Activated CD8-positive, alpha-beta T cell treated with anti-CD3 and anti-CD28 coated beads, Interleukin-2, amount 10 ng/mL, durations not matched to agents 7 days and 5 days (primary cell): ENCODE measurements at regions not wholly inside any gene's neighbourhood (a gene's known extent, or its start where the extent isn't known, plus 50 kb on each side); places are given as distances from the start of the nearest gene placed in this dataset.

Experiments used
- ATAC-seq: fragments of 150-1000 bp; cut with Tn5 transposase; one replicate; pipeline ENCODE4 v1.10.0; 2021; ENCODE audit warnings: moderate library complexity
- CTCF ChIA-PET: fragments of 350-600 bp; sonication (Branson Sonifier 250); formaldehyde crosslinking; loops from one replicate; lab custom pipeline; 2021; ENCODE audit warnings: antibody characterized with exemption; lab: Charles Lee
- POLR2A ChIA-PET: fragments of 350-600 bp; sonication (Branson Sonifier 250); formaldehyde crosslinking; loops from one replicate; lab custom pipeline; 2021; ENCODE audit warnings: antibody characterized with exemption; lab: Charles Lee
- DNase-seq: peaks from one replicate; pipeline ENCODE4 v3.0.0-alpha.2; 2020
- H3K27ac Mint-ChIP-seq: one replicate; pipeline ENCODE4 v1.8.0; 2021; ENCODE audit warnings: mild to moderate bottlenecking, mixed read lengths
- H3K27me3 Mint-ChIP-seq: one replicate; pipeline ENCODE4 v1.8.0; 2021; ENCODE audit warnings: low read depth, mixed read lengths
- H3K36me3 Mint-ChIP-seq: one replicate; pipeline ENCODE4 v1.8.0; 2021; ENCODE audit warnings: low read depth, mixed read lengths
- H3K4me1 Mint-ChIP-seq: one replicate; pipeline ENCODE4 v1.8.0; 2021; ENCODE audit warnings: low read depth, mixed read lengths
- H3K4me3 Mint-ChIP-seq: one replicate; pipeline ENCODE4 v1.8.0; 2021; ENCODE audit warnings: mild to moderate bottlenecking, mixed read lengths
- H3K9me3 Mint-ChIP-seq: one replicate; pipeline ENCODE4 v1.8.0; 2022; ENCODE audit warnings: mixed read lengths; ENCODE audit not compliant: insufficient read depth

DNA sequence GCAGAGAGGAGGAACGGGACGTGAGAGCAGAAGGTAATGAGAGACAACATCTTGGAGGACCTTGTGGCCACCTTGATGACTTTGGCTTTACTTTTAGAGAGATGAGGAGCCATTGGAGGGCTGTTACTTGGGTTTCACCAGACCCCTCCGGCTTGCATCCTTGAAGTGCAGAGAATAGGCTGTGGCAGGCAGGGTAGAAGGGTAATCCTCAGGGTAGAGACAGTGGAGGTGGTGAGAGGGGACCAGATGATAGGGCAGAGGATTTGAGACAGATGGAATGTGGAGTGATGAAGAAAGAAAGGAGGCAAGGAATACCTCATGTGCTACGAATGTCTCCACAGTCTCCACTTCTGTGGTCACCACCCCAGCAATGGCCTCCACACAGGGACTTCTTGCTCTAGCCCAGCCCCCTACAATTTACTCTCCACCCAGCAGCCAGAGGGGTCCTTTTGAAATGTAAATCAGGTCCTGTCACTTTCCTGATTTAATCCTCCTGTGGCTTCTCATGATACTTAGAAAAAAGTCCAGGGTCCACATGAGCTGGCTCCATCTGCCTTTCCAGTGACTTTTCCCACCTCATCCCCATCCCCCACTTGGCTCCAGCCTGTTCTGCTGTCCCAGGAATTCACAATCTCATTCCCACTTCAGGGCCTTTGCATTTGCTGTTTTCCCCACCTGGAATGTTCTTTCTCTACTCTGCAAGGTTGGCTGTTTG lies 115.0 kb downstream of the PJA1 start:
- H3K27me3 Mint-ChIP-seq: no peaks in the 10 kb centered on the region
- ChIA-PET CTCF (no interaction called here), POLR2A (no interaction called here)
- H3K9me3 Mint-ChIP-seq: no peaks in the 10 kb centered on the region
- DNase-seq (no peak), ATAC-seq (no peak)
- H3K27ac Mint-ChIP-seq: no peak overlapping the region
- no peak overlapping the region for H3K4me3 Mint-ChIP-seq
- H3K4me1 Mint-ChIP-seq: no peaks in the 10 kb centered on the region
- H3K36me3 Mint-ChIP-seq: no peaks in the 10 kb centered on the region

DNA sequence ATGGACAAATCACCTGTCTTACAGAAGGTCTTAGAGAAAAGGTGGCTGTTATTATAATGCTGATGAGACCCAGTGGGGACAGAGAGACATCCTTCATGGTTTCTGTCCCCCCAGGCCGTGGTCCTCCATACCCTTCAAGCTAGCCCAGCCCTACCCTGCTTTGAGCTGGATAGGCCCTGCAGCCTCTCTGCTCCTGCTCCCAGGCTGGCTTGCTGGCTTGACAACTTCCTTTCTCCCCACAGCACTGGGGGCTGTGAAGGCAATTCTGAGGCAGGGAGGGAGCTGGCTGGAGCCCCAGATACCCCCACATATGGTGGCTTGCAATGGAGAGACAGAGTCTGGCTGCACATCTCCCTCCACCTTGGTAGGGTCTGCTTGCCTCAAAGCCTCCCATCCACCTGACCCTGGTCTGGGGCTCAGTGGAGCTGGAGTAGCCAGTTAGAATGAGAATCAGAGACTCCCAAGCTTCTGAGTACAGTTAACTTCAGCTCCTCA lies 118.2 kb downstream of the PJA1 start:
- ChIA-PET CTCF (no interaction called here), POLR2A (no interaction called here)
- H3K4me1 Mint-ChIP-seq: no peaks in the 10 kb centered on the region
- no peak for ATAC-seq
- H3K27me3 Mint-ChIP-seq: no peaks in the 10 kb centered on the region
- H3K27ac Mint-ChIP-seq: no peak overlapping the region
- no peaks in the 10 kb centered on the region for H3K36me3 Mint-ChIP-seq
- no peaks in the 10 kb centered on the region for H3K9me3 Mint-ChIP-seq
- no peak overlapping the region for H3K4me3 Mint-ChIP-seq
- DNase-seq: no peak

DNA sequence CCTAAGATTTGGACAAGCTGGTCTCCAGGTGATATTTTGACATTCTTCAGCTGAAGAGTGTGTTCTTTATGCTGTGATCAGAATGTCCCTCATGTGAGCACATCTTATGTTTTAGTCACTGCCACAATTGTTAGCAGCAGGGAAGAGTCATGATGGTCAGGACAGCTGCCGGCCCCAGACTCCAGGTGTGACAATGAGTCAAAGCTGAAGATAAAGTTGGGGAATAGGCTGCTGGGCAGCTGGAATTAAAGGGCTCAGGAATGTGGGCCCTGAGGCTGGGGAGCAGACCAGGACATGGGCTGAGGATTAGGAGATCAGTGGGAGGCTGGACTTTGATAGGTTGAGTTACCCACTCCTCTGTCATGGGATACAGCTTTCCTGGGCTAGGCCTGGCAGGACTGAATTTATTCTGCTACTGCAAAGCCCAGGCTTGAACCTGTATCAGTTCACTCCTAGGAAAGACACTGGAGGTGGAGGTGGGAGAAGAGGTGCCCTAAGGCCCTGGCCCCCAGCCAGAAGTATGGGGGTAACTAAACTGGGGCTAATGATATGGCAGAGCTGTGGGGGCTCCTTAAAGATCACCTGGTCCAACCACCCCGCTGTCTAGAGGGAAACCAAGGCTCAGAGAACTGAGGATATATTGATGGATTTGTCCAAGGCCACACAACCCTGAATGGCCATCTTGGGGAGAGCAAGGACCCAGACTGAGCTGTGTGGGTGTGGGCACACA lies 119.5 kb downstream of the PJA1 start:
- no peaks in the 10 kb centered on the region for H3K36me3 Mint-ChIP-seq
- POLR2A ChIA-PET: no interaction called here
- H3K4me3 Mint-ChIP-seq: no peak overlapping the region
- no peak for ATAC-seq
- no peak for DNase-seq
- H3K9me3 Mint-ChIP-seq: no peaks in the 10 kb centered on the region
- H3K27me3 Mint-ChIP-seq: no peaks in the 10 kb centered on the region
- CTCF ChIA-PET: interaction anchor here (1.3 kb wide), 1 partner anchor 218 kb away, joined by 3 read pairs; no protein-coding TSS in a partner anchor
- no peak overlapping the region for H3K27ac Mint-ChIP-seq
- no peaks in the 10 kb centered on the region for H3K4me1 Mint-ChIP-seq

DNA sequence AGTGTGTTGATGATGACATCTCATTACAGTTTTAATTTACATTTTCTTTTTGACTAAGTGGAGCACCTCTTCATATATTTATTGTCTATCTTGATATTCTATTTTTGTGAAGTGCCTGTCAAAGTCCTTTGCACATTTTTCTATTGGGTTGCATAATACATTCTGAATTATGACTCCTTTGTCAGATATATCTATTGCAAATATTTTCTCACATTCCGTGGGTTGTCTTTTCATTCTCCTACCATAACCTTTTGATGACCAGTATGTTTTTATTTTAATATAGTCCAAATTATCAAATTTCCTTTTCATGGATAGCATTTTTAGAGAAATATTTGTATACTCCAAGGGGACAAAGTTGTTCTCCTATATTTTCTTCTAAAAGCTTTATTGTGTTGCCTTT lies 126.4 kb downstream of the PJA1 start:
- Mint-ChIP-seq H3K4me3 (no peak overlapping the region), H3K4me1 (no peaks in the 10 kb centered on the region), H3K27me3 (no peaks in the 10 kb centered on the region), H3K9me3 (no peaks in the 10 kb centered on the region), H3K27ac (no peak overlapping the region), H3K36me3 (no peaks in the 10 kb centered on the region)
- no peak for ATAC-seq
- ChIA-PET POLR2A (no interaction called here), CTCF (no interaction called here)
- DNase-seq: no peak

DNA sequence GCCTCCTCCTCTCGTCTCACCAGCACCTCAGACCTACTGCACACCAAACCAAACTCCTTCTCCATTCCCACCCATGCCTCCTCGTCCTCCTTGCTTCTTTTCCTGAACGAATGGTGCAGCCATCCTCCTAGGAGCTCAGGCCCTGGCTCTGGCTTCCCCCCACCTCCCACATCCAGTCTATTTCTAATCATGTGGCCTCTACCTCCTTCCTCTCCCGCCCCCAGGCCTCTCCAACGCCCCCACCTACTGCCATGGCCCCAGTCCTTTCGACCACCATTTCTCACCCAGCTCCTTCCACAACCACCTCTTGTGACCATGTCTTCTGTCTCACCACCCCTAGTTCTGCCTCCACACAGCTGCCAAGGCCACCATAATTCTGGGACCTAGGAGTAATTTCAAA lies 127.1 kb downstream of the PJA1 start:
- Mint-ChIP-seq H3K9me3 (no peaks in the 10 kb centered on the region), H3K27me3 (no peaks in the 10 kb centered on the region), H3K36me3 (no peaks in the 10 kb centered on the region), H3K4me1 (no peaks in the 10 kb centered on the region), H3K27ac (no peak overlapping the region), H3K4me3 (no peak overlapping the region)
- ATAC-seq: no peak
- ChIA-PET POLR2A (no interaction called here), CTCF (no interaction called here)
- DNase-seq: no peak

DNA sequence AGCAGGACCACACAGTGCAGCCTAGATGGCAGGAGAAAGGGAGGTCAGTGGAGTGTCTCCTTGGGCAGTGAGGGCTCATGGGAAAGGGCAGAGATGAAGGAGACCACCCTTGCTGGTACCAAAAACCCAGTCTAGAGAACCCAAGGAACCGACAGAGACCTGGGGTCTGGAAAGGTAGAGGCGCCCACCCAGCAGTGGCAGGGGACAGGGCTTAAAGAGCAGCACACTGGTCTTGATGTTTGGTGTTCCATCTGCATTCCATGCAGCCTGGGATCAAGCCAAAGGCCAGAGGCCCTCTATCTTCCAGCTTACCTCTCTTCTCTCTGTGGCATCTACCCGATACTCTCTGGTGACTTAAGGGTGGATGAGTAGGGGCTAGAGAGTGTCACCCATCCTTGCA lies 127.5 kb downstream of the PJA1 start:
- no peaks in the 10 kb centered on the region for H3K4me1 Mint-ChIP-seq
- ATAC-seq (no peak), DNase-seq (no peak)
- no peak overlapping the region for H3K4me3 Mint-ChIP-seq
- no peaks in the 10 kb centered on the region for H3K9me3 Mint-ChIP-seq
- no peaks in the 10 kb centered on the region for H3K27me3 Mint-ChIP-seq
- no peak overlapping the region for H3K27ac Mint-ChIP-seq
- ChIA-PET POLR2A (no interaction called here), CTCF (no interaction called here)
- H3K36me3 Mint-ChIP-seq: no peaks in the 10 kb centered on the region

DNA sequence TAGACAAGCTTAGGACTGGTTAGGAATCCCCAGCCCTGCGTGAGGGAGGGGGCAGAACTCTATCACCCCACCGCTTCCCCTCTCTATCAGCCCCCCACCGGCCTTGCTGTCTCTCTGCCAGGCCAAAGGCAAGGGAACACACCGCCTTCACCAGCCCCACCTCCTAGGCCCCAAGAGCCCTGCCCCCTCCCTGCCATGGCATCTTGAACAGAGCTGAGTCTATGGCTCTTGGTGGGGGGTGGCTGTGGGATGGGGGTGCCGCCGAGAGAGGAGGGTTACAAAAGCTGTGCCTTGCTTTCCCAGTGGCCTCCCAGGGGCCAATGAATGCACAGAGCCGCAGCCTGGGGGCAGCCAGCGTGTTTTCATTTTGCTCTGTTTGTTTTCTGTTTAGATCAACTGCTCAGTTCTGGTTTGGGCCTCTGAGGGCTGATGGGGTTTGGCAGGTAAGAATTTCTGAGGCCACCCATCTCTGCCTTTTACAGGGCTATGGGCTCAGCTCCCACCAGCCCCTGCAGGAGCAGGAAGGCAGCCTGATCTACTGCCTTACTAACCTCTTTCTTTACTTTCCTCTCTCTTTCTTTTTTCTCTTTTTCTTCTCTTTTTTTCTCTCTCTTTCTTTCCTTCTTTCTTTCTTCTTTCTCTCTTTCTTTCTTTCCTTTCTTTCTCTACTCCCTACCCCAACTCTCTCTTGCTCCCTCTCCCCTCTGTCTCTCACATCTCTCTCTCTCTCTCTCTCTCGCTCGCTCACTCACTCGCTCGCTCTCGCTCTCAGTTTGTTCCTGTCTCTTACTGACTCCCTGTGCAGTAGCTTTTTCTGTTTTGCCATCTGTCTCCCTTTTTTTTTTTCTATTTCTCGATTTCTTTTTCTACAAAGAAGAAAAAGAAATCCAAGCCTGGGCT lies 128.3 kb downstream of the PJA1 start:
- Mint-ChIP-seq H3K27ac (no peak overlapping the region), H3K27me3 (no peaks in the 10 kb centered on the region), H3K36me3 (no peaks in the 10 kb centered on the region), H3K9me3 (no peaks in the 10 kb centered on the region), H3K4me1 (no peaks in the 10 kb centered on the region), H3K4me3 (no peak overlapping the region)
- POLR2A ChIA-PET: no interaction called here
- CTCF ChIA-PET: no interaction called here
- DNase-seq: no peak
- ATAC-seq: no peak

DNA sequence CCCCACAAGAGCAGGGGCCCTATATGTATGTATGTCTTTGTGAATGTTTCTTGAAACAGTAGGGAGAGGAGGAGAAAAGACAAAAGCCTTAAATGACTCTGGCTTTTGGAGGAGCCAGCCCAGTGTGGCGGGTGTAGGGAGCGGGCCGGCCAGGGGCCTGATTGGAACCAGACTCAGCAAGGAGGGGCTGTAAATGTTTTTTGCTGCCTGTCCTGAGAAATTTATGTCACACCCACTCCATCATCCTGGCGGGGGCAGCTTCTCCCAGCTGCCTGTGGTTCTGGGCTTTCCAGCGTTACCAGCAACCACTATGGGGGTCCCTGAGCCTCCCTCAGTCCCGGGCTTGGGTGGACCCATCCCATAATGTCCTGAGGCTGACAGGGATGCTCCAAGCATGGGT lies 130.8 kb downstream of the PJA1 start:
- CTCF ChIA-PET: no interaction called here
- Mint-ChIP-seq H3K9me3 (no peaks in the 10 kb centered on the region), H3K27me3 (no peaks in the 10 kb centered on the region), H3K4me3 (no peak overlapping the region), H3K36me3 (no peaks in the 10 kb centered on the region), H3K27ac (no peak overlapping the region), H3K4me1 (no peaks in the 10 kb centered on the region)
- ATAC-seq (no peak), DNase-seq (no peak)
- POLR2A ChIA-PET: no interaction called here

DNA sequence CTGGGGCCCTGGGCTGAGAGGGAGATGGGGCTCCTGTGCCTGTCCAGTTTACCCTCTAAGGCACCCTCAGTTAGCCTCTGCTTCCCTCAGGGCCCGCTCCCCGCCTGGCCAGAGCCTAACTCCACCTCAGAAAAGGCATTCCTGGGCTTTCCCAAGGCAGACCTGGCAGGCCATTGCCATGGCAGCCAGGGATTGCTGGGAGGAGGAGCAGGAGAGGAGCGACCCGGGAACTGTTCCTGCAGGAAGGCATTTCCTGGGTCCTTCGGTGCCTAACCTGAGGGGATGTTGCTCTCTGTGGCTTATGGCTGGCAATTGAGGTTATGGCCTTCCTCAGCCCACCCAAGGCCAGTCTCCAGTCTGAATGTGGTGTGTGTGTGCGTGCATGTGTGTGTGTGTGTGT lies 131.3 kb downstream of the PJA1 start:
- Mint-ChIP-seq H3K4me1 (no peaks in the 10 kb centered on the region), H3K27me3 (no peaks in the 10 kb centered on the region), H3K9me3 (no peaks in the 10 kb centered on the region), H3K4me3 (no peak overlapping the region), H3K36me3 (no peaks in the 10 kb centered on the region), H3K27ac (no peak overlapping the region)
- CTCF ChIA-PET: no interaction called here
- POLR2A ChIA-PET: no interaction called here
- no peak for ATAC-seq
- DNase-seq: no peak

DNA sequence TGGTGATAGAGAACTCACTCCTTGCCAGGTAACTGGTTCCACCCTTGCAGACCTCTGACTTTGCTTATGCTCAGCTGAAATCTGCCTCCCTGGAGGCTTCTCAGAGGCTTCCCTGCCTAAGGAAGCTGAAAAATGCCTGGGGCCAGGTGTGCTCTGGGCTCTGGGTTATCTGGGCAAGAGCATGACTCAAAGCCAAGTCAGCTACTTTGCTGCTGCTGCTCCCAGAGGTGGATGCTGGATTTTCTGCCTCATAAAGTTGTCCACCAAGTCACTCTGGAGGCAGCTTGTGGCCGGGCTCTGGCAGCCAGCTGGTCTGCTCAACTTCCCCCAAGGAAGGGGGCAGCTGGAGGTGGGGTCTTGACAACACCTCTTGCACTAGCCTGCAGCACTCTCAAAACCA lies 132.7 kb downstream of the PJA1 start:
- DNase-seq (no peak), ATAC-seq (no peak)
- no peaks in the 10 kb centered on the region for H3K4me1 Mint-ChIP-seq
- no peaks in the 10 kb centered on the region for H3K9me3 Mint-ChIP-seq
- no peak overlapping the region for H3K4me3 Mint-ChIP-seq
- no peak overlapping the region for H3K27ac Mint-ChIP-seq
- ChIA-PET POLR2A (no interaction called here), CTCF (interaction anchor here (0.7 kb wide), 1 partner anchor 186 kb away, joined by 3 read pairs; no protein-coding TSS in a partner anchor)
- H3K27me3 Mint-ChIP-seq: no peaks in the 10 kb centered on the region
- H3K36me3 Mint-ChIP-seq: no peaks in the 10 kb centered on the region

DNA sequence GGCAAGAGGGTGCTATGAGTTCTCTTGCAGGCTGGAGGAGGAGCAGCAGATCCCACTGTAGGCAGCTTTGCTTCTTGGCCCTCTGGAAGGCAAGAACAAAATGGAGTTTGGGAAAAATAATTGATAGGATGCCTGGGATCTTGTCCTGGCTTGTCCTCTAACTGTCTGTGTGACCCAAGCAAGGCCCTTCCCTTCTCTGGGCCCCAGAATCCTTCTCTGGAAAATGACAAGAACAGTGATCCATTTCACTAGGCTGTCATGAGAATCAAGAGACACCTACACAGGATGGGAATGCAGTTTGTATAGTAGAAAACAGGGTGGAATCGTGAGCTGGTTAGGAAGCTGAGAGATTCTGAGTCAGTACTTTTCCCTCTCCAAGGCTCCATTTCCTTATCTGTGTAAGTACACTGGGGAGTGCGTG lies 133.3 kb downstream of the PJA1 start:
- Mint-ChIP-seq H3K4me3 (no peak overlapping the region), H3K27me3 (no peaks in the 10 kb centered on the region), H3K27ac (no peak overlapping the region), H3K9me3 (no peaks in the 10 kb centered on the region), H3K4me1 (no peaks in the 10 kb centered on the region), H3K36me3 (no peaks in the 10 kb centered on the region)
- ATAC-seq: no peak
- ChIA-PET CTCF (no interaction called here), POLR2A (no interaction called here)
- DNase-seq: no peak

DNA sequence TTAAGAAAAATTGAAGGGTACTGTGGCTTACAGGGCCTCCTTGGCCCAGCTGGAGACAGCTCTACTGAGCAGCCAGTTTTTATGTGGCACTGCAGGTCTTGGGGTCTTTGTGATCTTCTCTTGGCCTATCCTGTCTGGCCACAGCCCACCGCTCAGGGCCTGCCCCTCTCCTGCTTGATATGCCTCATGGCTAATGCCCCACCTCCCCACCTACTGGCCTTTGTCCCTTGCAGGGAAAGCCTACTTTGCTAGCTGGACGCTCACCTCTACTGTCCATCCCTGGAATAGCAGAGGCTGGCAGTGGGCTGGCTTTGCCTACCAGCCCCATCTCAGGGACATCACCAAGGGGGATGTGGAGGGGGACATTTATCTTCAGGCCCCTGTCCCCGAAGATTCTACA lies 134.1 kb downstream of the PJA1 start:
- H3K27ac Mint-ChIP-seq: no peak overlapping the region
- no peaks in the 10 kb centered on the region for H3K9me3 Mint-ChIP-seq
- CTCF ChIA-PET: no interaction called here
- no peak overlapping the region for H3K4me3 Mint-ChIP-seq
- H3K36me3 Mint-ChIP-seq: no peaks in the 10 kb centered on the region
- POLR2A ChIA-PET: no interaction called here
- DNase-seq (no peak), ATAC-seq (no peak)
- H3K4me1 Mint-ChIP-seq: no peaks in the 10 kb centered on the region
- no peaks in the 10 kb centered on the region for H3K27me3 Mint-ChIP-seq
